K562 (cell line): ENCODE measurements at regions not wholly inside any gene's neighbourhood (a gene's known extent, or its start where the extent isn't known, plus 50 kb on each side); places are given as distances from the start of the nearest gene placed in this dataset.

Experiments
- ATAC-seq: fragments of 200-7000 bp; cut with Tn5 transposase; 3 replicates; pipeline ENCODE4 v1.9.1; 2020; ENCODE audit warnings: moderate library complexity
- BruUV-seq: library from RNA; stranded (reverse); fragments of 400-500 nt; replicated peaks from 2 replicates; lab custom pipeline; 2021; lab: Mats Ljungman, UMichigan
- CTCF ChIA-PET: fragments of 300-600 bp; formaldehyde crosslinking; extraction: SDS; loops from one replicate; lab custom pipeline; 2021; ENCODE audit warnings: low intra/inter-chr PET ratio; lab: Yijun Ruan, JAX
- POLR2A ChIA-PET: fragments of 300-600, 350-650 bp; sonication (Branson Sonifier 250); formaldehyde crosslinking; extraction: SDS; loops from one replicate; lab custom pipeline; 2021; ENCODE audit warnings: antibody characterized with exemption, inconsistent platforms; lab: Yijun Ruan, JAX
- DNase-seq, 4 experiments: peaks; one replicate each; pipeline versions ENCODE4 v3.0.0 to v3.0.0-alpha.2; 2011 to 2018; ENCODE audit warnings: low spot score in 3 of 4, mixed read lengths in 3 of 4; ENCODE audit errors: extremely low read depth in 1 of 4
- FAIRE-seq: peaks from 2 replicates; lab custom pipeline; 2011; peaks lifted over from hg19 to GRCh38; lab: Jason Lieb, UNC
- H2AFZ ChIP-seq: 2 replicates; pipeline ENCODE4 v1.6.0; 2011; ENCODE audit warnings: low read depth, low read length, control low read depth, inconsistent platforms
- H3K27ac ChIP-seq: fragments of 200-600 bp; 3 replicates; pipeline ENCODE4 v1.8.0; 2011; ENCODE audit warnings: low read depth, mild to moderate bottlenecking, control low read depth, inconsistent platforms, low read length, moderate library complexity, mixed read lengths; ENCODE audit errors: extremely low read depth
- H3K27me3 ChIP-seq, 2 experiments: fragments of 300-600 bp in 1 of 2; 2 replicates in 1 of 2; 3 replicates in 1 of 2; pipeline versions ENCODE4 v1.6.0 to v1.8.0; 2011; ENCODE audit warnings: inconsistent platforms in 2 of 2, low read length in 2 of 2, mild to moderate bottlenecking in 1 of 2, mixed read lengths in 1 of 2, moderate library complexity in 1 of 2; ENCODE audit not compliant: control insufficient read depth in 2 of 2, insufficient read depth in 2 of 2
- H3K36me3 ChIP-seq: fragments of 300-600 bp; 3 replicates; pipeline ENCODE4 v1.8.0; 2011; ENCODE audit warnings: mild to moderate bottlenecking, low read length, inconsistent platforms; ENCODE audit not compliant: control insufficient read depth, insufficient read depth
- H3K4me1 ChIP-seq, 2 experiments: fragments of 200-600 bp in 1 of 2; replicated peaks in 1 of 2; 2 replicates in 1 of 2; 3 replicates in 1 of 2; pipeline versions ENCODE4 v1.5.1 to v1.8.0; 2011; ENCODE audit warnings: inconsistent platforms in 2 of 2, low read length in 2 of 2, mild to moderate bottlenecking in 1 of 2, mixed read lengths in 1 of 2, moderate library complexity in 1 of 2; ENCODE audit not compliant: control insufficient read depth in 2 of 2, insufficient read depth in 2 of 2
- H3K4me2 ChIP-seq: 2 replicates; pipeline ENCODE4 v1.6.1; 2011; ENCODE audit warnings: low read length, control low read depth, inconsistent platforms, mixed read lengths; ENCODE audit not compliant: insufficient read depth
- H3K4me3 ChIP-seq: fragments of 200-600 bp; sonication (generic), shearing (Covaris generic); 2 replicates; pipeline ENCODE4 v1.5.1; 2016; ENCODE audit warnings: control low read depth, inconsistent platforms
- H3K79me2 ChIP-seq: fragments of 200-600 bp; 3 replicates; pipeline ENCODE4 v1.8.0; 2011; ENCODE audit warnings: low read length, inconsistent platforms; ENCODE audit not compliant: control insufficient read depth, insufficient read depth
- H3K9ac ChIP-seq, 2 experiments: 2 replicates each; pipeline versions ENCODE4 v1.6.0 to v1.6.1; 2011; ENCODE audit warnings: low read depth in 2 of 2, low read length in 2 of 2, control low read depth in 1 of 2, inconsistent platforms in 1 of 2, mild to moderate bottlenecking in 1 of 2, mixed read lengths in 1 of 2; ENCODE audit not compliant: insufficient read depth in 1 of 2
- H3K9me1 ChIP-seq: one replicate; pipeline ENCODE4 v1.6.0; 2011; ENCODE audit warnings: inconsistent platforms, mild to moderate bottlenecking, low read length, moderate library complexity; ENCODE audit not compliant: control insufficient read depth, insufficient read depth
- H3K9me3 ChIP-seq: replicated peaks from 2 replicates; pipeline ENCODE4 v1.5.1; 2011; ENCODE audit warnings: low read depth, low read length, inconsistent platforms; ENCODE audit not compliant: control insufficient read depth, insufficient read depth
- H4K20me1 ChIP-seq: replicated peaks from 2 replicates; pipeline ENCODE4 v1.6.1; 2011; ENCODE audit warnings: low read length, inconsistent platforms, mixed read lengths; ENCODE audit not compliant: control insufficient read depth, insufficient read depth
- FIP1L1 ChIP-seq: fragments of 200-400 bp; formaldehyde crosslinking; IDR thresholded peaks from 2 replicates; pipeline ENCODE4 v1.6.1; 2018; ENCODE audit warnings: mild to moderate bottlenecking, low read depth, low read length; ENCODE audit not compliant: poor library complexity, severe bottlenecking
- HEY1 ChIP-seq: fragments of 250-450 bp; sonication (Bioruptor Pico); IDR thresholded peaks from 2 replicates; pipeline ENCODE4 v1.5.0; 2020; ENCODE audit warnings: mild to moderate bottlenecking, moderate library complexity, borderline replicate concordance
- ILF3 ChIP-seq: fragments of 450-650 bp; IDR thresholded peaks from 2 replicates; pipeline ENCODE4 v1.6.1; 2018; ENCODE audit warnings: antibody characterized with exemption, mild to moderate bottlenecking, moderate library complexity, borderline replicate concordance
- KLF1 ChIP-seq: fragments of 450-650 bp; IDR thresholded peaks from 2 replicates; pipeline ENCODE4 v1.6.1; 2016; ENCODE audit warnings: missing genetic modification characterization, missing compliant biosample characterization
- NCOA2 ChIP-seq, 2 experiments: fragments of 450-650 bp; IDR thresholded peaks; 2 replicates each; pipeline ENCODE4 v1.6.1; 2018; ENCODE audit warnings: mild to moderate bottlenecking in 2 of 2, moderate library complexity in 1 of 2; ENCODE audit not compliant: partially characterized antibody in 2 of 2
- RBM34 ChIP-seq: fragments of 200-400 bp; formaldehyde crosslinking; IDR thresholded peaks from 2 replicates; pipeline ENCODE4 v1.6.1; 2018; ENCODE audit warnings: low read length, borderline replicate concordance; ENCODE audit not compliant: insufficient read depth
- SLC30A9 ChIP-seq: fragments of 250-450 bp; sonication (Bioruptor Pico); IDR thresholded peaks from 2 replicates; pipeline ENCODE4 v1.8.0; 2022; ENCODE audit warnings: mild to moderate bottlenecking, moderate library complexity
- SMAD3 ChIP-seq: fragments of 450-650 bp; formaldehyde crosslinking; conservative IDR thresholded peaks from 2 replicates; pipeline ENCODE4 v1.4.0; 2020; ENCODE audit warnings: mild to moderate bottlenecking
- ZNF695 ChIP-seq: fragments of 450-650 bp; formaldehyde crosslinking; IDR thresholded peaks from 2 replicates; pipeline ENCODE4 v1.4.0; 2020; ENCODE audit warnings: mild to moderate bottlenecking, moderate library complexity
- WGBS: fragments of 100-300 bp; shearing (Covaris generic); methylation state at CpG from one replicate; pipeline ENCODE4 v1.1.6; 2016; ENCODE audit warnings: low coverage, mixed read lengths; ENCODE audit not compliant: insufficient coverage; ENCODE audit errors: missing lambda C conversion rate; 5-methylcytosine and 5-hydroxymethylcytosine counted together
- in situ Hi-C: fragments of 300-500 bp; cut with MboI; formaldehyde crosslinking; loops from 4 replicates; pipeline ENCODE4 v1.15.0; 2018; ENCODE audit warnings: inconsistent platforms, mixed read lengths
- intact Hi-C: fragments of 100-400 bp; cut with micrococcal nuclease; formaldehyde crosslinking; loops from 2 replicates; pipeline ENCODE4 v1.14.2; 2022
- TF ChIP-seq, protein P1 (sequence below), 2 experiments: fragments of 450-650 bp; formaldehyde crosslinking in 1 of 2; IDR thresholded peaks; 2 replicates each; pipeline versions ENCODE4 v1.4.0 to v1.6.1; 2014 to 2020; ENCODE audit warnings: mild to moderate bottlenecking in 2 of 2, borderline replicate concordance in 1 of 2, low read depth in 1 of 2

DNA sequence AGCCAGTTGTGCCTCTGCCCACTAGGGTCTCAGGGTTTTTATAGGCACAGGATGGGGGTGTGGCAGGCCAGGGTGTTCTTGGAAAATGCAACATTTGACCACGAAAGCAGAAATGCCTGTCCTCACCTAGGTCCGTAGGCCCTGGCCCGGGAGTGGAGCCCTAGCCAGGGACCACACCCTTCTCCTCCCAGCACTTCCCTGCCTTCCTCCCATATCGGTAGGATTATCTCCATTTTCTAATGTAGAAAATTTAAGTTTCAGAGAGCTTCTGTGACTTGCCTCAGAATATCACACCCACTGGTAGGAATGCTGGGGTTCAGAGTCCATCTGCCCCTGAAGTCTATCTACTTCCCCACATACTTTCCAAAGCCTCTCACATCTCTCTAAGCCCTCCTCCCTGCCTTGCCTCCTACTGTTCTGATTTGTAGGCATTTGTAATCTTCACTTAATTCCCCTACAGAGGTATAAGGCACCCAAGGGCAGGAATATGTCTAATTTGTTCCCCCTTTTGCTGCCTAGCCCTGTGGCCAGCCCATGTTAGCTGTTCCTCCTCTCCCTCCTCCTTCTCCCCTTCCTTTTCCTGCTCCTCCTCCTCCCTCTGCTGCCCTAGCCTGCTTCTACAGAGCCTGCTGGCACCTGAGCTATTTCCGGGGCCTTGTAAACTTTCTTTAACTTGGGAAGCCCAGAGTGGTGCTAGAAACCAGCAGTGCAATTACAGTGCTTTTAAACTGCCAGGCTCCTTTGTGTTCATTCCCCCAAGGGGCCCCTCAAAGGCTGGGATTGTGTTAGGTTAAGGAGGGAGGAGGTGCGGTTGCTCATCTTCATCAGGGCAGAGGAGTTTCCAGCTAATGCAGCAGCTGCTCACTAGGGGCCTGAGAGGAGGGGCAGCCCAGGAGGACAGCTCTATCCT, 71.1 kb downstream of the MRPL46 start:
- no TSS peak for BruUV-seq
- Histone ChIP-seq H3K36me3 (no peaks in the 10 kb centered on the region), H3K4me2 (no peak overlapping the region), H4K20me1 (no peaks in the 10 kb centered on the region), H3K79me2 (no peaks in the 10 kb centered on the region), H3K4me1 (no peaks in the 10 kb centered on the region), H2AFZ (no peak overlapping the region), H3K9ac (no peak overlapping the region), H3K4me3 (no peak overlapping the region), H3K9me1 (no peaks in the 10 kb centered on the region), H3K9me3 (no peaks in the 10 kb centered on the region), H3K27me3 (peaks cover 1 to 13% of the 10 kb centered on the region in 2 experiments), H3K27ac (no peak overlapping the region)
- in situ Hi-C loops (no loop called here), intact Hi-C loops (no loop called here)
- DNase-seq: no peak
- 0% methylated on average over 5 of the region's 6 CpGs for WGBS
- CTCF ChIA-PET: no interaction called here
- POLR2A ChIA-PET: interaction anchor here (0.5 to 1.8 kb wide), 2 partner anchors 12 to 71 kb away, joined by 3 to 4 read pairs; partner anchors contain the start of genes MRPL46 and MRPS11
- no peak for FAIRE-seq
- TF ChIP-seq FIP1L1 (no peak), RBM34 (no peak), ILF3 (no peak), KLF1 (tag) (no peak), ZNF695 (CRISPR knock-in tag) (no peak), HEY1 (CRISPR knock-in tag) (no peak), SLC30A9 (CRISPR knock-in tag) (no peak), NCOA2 (IDR thresholded peaks at IDR 0.05; ENCODE audit: partially characterized antibody in 2 of 2) (no peak), SMAD3 (CRISPR knock-in tag) (no peak)
- TF ChIP-seq, protein P1, sequence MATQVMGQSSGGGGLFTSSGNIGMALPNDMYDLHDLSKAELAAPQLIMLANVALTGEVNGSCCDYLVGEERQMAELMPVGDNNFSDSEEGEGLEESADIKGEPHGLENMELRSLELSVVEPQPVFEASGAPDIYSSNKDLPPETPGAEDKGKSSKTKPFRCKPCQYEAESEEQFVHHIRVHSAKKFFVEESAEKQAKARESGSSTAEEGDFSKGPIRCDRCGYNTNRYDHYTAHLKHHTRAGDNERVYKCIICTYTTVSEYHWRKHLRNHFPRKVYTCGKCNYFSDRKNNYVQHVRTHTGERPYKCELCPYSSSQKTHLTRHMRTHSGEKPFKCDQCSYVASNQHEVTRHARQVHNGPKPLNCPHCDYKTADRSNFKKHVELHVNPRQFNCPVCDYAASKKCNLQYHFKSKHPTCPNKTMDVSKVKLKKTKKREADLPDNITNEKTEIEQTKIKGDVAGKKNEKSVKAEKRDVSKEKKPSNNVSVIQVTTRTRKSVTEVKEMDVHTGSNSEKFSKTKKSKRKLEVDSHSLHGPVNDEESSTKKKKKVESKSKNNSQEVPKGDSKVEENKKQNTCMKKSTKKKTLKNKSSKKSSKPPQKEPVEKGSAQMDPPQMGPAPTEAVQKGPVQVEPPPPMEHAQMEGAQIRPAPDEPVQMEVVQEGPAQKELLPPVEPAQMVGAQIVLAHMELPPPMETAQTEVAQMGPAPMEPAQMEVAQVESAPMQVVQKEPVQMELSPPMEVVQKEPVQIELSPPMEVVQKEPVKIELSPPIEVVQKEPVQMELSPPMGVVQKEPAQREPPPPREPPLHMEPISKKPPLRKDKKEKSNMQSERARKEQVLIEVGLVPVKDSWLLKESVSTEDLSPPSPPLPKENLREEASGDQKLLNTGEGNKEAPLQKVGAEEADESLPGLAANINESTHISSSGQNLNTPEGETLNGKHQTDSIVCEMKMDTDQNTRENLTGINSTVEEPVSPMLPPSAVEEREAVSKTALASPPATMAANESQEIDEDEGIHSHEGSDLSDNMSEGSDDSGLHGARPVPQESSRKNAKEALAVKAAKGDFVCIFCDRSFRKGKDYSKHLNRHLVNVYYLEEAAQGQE (IDR thresholded peaks at IDR 0.05; ENCODE audit: borderline replicate concordance): no peak
- TF ChIP-seq, protein P1 (CRISPR knock-in tag; IDR thresholded peaks at IDR 0.05; ENCODE audit: low read depth): no peak
- no peak for ATAC-seq
